Epidermal melanocyte (primary cell): ENCODE measurements at regions not wholly inside any gene's neighbourhood (a gene's known extent, or its start where the extent isn't known, plus 50 kb on each side); places are given as distances from the start of the nearest gene placed in this dataset.
A peak's percentile ranks its signal among the peaks of the same experiment; 100 is the strongest.
"Not testable (repeated sequence)": the region's sequence is repeated elsewhere in the genome, so short reads cannot be mapped to it uniquely, and the experiment has no call there.

Experiments used
- DNase-seq: peaks from one replicate; pipeline ENCODE4 v3.0.0; 2011; ENCODE audit warnings: low spot score; ENCODE audit not compliant: insufficient read length

DNA sequence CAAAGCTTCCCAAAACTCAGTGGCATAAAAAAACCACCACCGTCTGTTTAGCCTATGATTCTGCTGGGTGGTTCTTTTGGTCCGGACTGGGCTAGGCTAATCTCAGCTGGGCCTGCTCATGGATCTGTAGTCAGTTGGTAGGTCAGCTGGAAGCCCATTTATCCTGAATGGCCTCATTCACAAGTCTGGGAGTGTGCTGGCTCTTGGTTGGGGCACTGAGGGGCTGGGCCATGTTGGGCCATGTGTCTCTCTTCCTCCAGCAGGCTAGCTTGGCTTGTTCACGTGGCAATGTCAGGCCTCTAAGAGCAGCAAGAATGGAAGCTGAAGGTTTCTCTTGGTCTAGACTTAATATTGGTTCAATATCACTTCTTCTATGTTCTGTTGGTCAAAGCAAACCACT lies 95.7 kb upstream of the HS6ST1 start:
- no peak for DNase-seq

DNA sequence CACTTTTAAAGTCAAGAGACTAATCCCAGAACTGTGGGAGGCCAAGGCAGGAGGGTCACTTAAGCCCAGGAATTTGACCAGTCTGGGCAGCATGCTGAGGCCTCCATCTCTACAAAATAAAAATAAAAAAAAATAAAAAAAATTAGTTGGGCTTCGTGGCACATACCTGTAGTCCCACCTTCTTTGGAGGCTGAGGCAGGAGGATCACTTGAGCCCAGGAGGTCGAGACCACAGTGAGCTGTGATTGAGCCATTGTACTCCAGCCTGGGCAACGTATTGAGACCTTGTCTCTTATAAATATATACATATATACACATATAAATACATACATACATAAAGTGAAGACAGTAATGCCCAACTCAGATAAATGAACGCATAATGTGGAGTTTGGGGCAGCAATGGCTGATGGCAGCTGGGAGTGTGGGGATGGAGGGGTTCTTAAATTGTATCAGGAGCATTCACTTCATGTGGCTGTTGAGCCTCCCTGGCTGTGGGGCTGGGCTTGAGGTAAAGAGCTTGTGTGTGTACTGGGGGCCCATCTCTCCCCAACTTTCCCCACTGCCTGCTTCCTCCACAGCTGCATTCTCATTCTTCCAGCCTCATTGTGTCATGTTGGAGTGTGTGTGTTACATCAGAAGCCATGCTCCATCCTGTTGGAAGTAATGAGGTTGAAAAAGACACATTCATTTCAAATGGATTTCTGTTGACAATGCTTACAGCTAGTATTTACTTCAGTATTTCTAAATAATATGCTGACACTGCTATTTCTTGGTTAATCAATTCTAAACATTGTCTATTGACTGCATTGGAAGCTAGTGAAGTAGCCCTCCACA lies 96.5 kb upstream of the HS6ST1 start:
- DNase-seq: no peak

DNA sequence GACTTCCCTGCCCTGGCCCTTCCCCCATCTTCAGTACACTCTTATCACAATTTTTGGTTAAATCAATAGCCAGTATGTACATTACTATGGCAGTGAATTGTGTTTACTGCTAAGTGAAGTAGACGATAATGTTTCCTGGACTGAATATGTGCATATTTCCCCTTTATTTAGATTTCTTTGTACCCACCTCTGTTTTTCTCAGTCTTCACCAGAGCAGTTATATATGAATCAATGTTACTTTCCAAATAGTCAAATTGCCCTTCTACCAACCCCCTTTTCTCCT lies 97.1 kb upstream of the HS6ST1 start:
- DNase-seq: no peak

DNA sequence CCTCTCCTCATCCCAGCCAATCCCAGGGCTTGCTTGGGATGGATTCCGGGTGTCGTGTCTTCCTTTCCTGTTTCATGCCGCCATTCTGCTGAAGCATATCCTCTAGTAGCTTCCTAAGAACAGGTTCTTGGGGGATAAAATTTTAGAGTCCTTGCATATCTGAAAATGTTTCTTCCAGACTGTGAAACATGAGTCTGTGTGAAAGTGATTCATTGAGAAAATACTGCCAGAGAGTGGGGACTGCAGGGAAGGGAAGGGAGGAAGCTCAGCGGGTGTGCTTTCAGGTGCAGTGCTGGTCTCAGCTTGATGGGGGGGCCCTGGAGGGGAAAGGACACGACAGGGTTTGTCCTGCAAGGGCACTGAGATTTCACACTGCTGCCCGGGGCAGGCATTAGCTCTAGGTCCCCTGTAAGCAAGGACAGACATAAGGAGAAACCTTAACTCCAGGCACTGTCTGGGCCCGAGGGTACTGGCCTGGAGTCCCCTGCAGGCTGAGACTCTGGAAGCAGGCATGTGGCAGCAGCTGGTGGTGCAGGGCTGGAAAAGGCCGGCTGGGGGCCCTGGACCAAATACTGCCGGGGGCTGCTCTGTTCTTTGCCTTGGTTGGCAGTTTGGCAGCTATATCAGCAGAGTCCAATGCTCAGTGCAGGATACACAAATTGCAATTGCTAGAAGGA lies 97.6 kb upstream of the HS6ST1 start:
- no peak for DNase-seq

DNA sequence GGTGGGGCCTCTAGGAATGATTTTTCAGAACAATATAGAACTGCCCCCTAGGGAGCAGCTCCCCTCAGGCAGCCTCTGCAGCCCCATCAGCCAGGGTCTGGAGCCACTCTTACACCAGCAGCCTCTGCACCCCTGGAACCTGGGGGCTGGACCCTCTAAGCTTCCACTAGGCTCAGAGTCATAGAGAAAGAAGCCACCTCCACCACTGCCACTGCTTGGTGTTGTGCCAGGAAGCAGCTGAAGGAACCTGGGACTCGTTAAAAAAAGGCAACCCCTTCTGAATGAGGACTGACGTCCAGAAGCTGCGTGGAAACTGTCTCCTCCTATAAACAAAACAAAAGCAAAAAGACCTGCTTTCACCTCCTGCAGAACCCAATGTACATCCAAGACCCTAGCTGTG lies 98.1 kb upstream of the HS6ST1 start:
- no peak for DNase-seq

DNA sequence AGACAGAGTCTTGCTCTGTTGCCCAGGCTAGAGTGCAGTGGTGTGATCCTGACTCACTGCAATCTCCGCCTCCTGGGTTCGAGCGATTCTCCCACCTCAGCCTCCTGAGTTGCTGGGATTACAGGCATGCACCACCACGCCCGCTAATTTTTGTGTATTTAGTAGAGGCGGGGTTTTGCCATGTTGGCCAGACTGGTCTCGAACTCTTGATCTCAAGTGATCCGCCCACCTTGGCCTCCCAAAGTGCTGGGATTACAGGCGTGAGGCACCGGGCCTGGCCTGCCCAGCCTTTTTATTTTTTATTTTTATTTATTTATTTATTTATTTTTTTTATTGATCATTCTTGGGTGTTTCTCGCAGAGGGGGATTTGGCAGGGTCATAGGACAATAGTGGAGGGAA lies 98.6 kb upstream of the HS6ST1 start:
- DNase-seq: not testable (repeated sequence)

DNA sequence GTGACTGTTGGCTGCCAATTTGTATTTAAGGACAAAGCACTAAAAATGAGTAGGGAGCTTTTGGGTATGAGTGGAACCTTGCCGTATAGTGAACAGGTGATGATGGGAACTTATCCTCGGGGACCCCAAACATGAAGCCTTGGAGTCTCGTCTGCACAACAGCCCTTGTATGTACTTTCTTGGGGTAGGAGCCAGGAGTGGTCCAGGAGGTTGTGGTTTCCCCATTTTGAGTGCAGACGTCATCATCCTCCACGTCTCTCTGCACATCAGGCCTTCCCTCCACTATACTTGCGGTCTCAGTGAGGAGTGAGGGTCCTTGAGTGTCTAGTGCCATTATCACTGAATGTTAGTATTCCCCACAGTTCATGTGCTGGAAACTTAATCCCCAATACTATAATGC lies 101.5 kb upstream of the HS6ST1 start:
- no peak for DNase-seq

DNA sequence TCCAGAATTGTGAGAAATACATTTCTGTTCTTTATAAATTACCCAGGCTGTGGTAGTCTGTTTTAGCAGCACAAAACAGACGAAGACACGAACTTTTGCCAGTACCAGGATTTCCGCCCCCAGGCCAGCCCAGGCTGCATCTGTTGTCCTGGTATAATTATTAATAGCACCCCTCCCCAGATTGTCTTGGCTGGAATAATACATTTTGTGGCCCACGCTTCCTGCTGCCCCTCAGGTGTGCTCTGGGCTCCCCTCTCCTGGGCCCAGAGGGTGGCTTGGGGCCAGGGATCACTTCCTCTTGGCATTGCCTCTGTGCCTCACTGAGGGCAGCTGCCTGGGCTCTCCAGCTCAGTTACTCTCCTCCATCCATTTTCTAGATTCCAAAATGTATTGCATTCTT lies 102.1 kb upstream of the HS6ST1 start:
- DNase-seq: no peak

DNA sequence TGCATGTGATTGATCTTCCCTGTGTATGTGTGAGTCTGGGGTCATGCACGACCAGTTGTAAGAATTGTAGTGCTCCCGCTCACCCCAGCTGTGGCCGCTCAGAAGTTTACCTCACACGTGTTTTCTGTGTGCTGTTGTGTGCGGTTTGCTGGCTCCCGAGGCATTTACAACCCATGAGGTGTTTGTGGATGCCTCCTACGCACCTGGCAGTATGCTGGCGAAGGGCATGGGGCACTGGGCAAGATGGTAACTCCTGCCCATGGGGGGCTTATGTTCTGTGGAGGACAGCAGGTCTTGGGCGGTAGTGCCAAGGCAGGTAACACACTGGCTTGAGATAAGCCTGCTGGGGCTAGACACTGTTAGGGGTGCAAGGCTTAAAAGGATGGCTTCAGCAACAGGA lies 102.6 kb upstream of the HS6ST1 start:
- no peak for DNase-seq

DNA sequence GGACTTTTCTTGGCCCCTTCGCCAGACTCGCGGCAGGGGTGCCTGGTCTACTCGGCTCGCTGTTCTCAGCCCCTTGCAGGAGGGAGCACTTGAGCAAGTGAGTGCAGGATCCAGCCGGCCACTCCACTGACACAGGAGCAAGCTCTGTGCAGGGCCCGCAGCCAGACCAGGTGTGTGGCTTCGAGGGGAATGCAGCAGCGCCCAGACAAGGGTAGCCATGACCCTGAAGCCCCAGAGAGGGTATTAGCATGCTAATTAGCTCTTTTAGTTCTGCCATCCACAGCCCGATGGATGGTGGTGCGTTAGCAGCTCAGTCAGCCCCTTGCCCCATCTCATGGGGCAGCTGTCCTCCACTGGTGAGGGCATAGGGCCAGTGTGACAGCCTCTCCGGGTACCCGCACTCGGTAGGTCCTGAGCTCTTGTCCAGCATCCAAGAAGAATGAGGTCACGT lies 103.2 kb upstream of the HS6ST1 start:
- DNase-seq: no peak

DNA sequence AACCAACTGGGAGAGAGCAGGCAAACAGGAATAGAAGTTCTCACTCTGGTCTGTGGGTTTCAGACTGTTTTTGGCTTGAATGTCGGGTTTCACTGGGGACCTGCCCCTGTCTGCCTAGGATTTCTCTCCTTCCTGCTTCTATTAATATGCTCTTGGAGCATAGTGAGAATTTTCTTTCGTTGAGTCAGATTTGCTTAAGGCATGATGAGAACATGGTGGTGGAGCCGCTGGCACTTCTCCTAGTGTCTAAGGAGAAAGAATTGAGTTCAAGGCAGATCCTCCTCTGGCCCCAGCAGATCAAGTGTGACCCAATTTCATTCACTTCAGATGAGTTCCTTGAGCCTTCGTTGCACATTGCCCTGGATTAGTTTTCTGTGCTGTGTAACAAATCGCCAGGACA lies 103.9 kb upstream of the HS6ST1 start:
- DNase-seq: peak; percentile 55

DNA sequence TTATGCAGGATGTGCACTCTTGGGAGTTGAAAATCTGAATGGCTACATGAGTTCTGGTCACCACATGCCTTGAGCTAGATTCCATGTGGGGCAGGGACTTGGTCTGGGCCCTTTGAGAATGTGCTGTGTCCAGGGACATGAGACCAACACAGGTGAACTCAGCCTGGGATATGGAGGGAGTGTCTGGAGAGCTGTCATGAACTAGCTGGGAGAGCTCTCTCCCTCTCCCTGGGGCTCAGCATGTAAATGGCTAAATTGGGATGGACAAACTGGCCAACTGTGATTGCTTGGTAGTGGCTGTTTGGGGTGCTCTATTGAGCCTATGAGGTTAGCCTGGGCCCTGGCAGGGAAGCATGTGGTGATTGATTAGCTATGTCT lies 105.1 kb upstream of the HS6ST1 start:
- DNase-seq: no peak

DNA sequence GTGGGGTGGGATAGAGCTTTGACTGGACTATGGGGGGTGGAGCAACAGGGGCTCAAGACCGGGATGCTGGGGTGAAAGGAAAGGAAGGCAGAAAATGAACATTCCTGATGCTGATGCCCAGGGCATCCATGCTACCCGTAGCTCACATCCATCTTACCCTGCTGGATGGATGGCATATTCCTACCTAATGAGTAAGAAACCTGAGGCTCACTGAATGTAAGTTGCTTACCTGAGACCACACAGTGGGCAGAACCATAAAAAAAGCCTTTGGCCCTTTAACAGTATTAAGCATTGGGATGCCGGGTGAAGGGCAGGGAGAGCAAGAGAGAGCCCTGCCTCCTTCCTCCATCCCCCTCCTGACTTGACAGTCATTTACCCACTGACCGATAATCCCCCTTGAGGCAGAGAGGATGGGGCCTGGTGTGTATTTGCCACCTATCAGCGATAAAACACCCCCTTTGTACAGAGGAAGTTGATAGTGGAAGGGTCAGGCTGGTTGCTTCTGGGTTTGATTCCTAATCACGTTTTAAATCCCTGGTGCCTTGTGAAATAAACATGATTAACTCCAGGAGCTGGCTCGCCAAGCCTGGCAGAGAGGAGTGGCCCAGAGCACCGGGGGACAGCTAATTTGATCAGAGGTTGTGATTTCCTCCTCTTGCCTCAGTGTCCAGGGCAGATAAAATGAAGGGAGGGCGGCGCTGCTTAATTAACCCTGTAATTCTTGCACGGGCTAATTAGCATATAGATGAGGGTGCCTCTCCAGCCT lies 105.9 kb upstream of the HS6ST1 start:
- DNase-seq: no peak

DNA sequence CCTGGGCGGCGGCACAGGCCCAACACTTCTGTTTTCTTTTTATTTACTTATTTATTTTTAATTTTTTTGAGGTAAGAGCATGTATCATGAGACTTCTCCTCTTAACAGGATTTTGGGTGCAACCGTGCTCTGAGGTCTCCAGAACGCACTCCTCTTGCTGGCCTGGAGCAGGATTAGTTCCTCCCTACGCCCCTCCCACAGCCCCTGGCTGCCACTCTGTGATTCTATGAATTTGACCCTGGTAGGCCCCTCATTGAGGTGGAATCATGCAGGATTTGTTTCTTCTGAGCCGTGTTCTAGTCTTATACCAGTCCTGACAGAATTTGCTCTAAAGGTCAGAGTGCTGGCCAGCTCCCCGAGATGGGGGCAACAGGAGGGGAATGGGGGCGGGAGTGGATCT lies 106.5 kb upstream of the HS6ST1 start:
- no peak for DNase-seq

DNA sequence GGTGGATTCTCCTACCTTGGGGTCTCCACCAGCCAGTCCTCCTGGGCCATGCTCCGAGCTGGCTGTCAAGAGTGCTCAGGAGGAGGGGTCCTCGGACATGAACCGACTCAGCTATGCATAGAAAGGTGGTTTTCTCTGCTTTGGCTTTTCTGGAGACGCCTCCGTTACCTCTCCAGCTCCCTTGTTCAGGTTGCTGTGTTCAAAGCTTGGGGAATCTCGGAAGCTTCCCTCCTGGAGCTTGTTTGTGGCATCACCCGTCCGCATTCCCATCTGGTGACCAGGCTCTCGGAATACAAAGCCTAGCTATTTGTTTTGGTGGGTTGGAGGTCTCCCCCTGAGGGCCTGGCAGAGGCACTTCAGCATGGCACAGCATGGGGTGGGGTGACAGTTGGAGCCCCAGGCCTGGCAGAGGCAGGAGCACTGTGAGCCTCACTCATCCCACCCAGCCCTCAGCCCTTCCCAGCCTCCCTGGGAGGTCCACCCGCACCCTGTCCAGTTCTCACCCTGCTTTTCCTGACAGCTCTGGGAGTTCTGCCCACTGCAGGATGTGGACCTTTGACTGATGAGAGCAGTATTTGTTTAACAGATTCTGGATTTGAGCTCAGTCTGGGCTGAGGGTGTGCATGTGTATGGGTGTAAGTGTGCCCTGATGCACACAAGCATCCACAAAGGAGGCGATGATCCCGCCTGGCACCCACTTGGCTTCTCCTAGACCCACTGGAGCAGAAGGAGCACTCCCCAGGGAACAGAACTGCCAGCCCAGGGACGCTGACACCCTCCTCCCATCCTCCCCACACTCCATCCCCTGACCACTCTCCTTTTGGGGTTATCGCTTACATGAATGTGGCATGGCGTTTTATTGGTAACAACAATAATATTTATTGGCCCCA lies 107.3 kb upstream of the HS6ST1 start:
- DNase-seq: no peak

DNA sequence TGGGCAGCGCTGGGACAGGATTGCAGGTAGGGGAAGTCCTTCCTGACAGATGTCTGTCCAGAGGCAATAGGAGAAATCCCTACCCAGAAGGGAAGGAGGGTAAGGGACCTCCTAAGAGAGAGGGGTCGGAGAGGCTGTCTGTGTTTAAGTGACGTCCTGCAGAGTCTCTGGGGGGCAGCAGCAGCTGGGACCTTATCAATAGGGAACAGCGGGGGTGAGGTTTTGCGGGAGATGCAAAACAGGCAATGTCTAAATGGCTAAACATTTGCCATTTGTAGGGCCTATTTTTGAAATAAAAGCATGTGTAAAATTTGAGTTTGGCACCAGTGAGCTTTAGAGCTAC lies 108.7 kb upstream of the HS6ST1 start:
- no peak for DNase-seq

DNA sequence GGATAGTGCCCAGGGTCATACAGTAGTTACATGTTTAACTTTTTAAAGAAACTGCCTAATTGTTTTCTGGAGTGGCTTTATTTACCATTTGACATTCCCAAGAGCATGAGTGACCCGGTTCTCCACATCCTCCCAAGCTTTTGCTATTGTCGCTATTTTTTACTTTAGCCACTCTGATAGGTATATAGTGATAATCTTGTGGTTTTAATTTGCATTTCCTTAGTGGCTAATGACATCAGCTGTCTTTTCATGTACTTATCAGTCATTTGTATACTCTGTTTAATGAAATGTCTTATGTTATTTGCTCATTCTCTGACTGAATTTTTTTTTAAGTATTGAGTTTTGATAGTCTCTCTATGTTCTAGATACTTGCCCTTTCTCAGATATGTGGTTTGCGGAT lies 109.7 kb upstream of the HS6ST1 start:
- DNase-seq: no peak

DNA sequence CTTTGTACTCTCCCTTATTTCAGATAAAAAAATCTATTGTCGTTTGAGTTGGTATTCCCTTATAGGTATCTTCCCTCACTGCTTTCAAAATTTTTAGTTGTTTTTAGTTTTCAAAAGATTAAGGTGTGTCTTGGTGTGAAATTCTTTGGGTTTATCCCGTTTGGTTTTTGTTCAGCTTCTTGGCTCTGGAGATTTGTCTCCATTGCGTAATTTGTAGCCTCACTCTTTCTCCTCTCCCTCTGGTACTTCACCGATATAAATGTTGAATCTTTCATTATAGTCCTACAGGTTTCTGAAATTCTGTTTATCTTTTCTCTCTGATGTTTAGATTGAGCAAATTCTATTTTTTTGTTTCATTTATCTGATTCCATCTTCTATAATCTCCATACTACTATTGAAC lies 113.8 kb upstream of the HS6ST1 start:
- DNase-seq: no peak

DNA sequence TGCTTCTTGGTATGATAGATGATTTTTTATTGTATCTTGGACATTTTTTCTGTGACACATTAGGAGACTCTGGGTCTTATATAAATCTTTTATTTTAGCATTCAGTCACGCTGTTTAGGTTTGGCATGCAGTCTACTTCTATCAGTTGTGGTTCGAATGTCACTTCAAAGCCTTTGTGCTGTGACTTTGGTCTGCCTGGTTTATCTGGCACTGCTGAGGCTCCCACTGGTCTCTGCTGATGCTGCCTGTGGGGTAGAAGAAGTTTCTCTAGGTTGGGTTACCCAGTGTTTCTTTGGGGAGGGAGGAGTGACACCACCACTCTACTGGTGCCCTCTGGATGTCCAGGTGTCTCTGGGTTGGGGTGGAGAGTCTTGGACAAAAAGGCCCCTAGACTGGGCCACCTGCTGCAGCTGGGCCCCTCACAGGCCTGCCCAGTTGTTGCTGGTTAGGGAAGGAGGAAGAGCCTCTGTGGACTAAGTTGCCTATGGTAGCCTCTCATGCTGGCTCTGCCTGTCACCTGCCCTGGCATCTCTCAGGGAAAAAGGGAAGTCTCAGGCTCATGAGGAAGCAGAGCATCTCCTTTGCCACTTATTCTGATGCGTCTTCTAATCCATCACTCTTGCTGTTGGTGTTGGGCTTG lies 115.4 kb upstream of the HS6ST1 start:
- DNase-seq: no peak

DNA sequence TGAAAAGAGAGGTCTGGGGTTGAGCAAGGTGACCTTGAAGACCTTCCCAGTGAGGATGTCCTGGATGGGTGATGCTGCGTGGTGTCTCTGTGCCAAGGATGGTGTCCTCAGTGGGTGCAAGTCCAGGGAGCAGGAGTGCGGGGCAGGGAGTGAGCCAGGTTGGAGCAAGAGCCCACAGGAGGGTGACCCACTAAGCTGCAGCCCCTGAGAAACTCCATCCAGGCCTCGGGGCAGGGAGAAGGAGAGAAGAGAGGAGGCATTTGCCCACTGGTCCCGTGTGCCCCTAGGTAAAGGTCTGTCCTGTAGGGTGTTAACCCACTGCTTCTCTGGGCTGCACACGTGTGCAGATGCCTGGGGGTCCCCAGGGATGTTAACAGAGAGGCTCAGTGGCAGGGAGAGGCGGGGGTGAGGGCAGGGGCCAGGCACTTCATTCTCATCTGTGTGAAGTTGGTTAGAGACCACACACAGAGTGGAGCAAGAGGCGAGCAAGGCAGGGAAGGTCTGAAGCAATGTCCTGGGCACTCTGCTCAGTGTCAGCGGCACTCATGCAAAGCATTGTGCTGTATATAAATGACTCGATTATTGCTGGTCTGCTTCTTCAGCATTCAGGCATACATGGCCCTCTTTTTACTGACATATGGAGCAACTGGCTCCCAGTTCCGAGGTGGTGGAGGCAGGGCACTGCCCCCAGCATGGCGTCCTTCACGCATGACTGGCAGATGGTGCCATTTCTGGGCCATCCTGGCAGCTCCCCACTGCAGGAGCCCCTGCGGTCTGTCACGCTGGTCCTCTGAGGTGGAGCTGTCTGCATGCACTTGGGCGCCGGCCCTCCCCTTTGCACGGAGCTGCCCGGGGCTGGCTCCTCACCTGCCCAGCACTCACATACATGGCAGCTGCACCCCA lies 117.2 kb upstream of the HS6ST1 start:
- no peak for DNase-seq
